Upper lobe of left lung (tissue), 4 donors: ENCODE measurements at regions not wholly inside any gene's neighbourhood (a gene's known extent, or its start where the extent isn't known, plus 50 kb on each side); places are given as distances from the start of the nearest gene placed in this dataset.

Experiments
- CTCF ChIP-seq, 6 experiments: fragments of 450-650 bp in 4 of 6; fragments of 200-600 bp in 2 of 6; sonication (generic) in 2 of 6; IDR thresholded peaks; one replicate each; pipeline ENCODE4 v1.5.1; 2016 to 2019; ENCODE audit warnings: antibody characterized with exemption in 6 of 6
- POLR2A ChIP-seq, 4 donors: fragments of 450-650 bp; IDR thresholded peaks; one replicate each; pipeline ENCODE4 v1.5.1; 2016 to 2017; ENCODE audit warnings: antibody characterized with exemption in 4 of 4, mild to moderate bottlenecking in 2 of 4

GRCh38 chr4:53748328-53748772 lies 157.1 kb upstream of the LNX1 start:
- TF ChIP-seq CTCF (IDR thresholded peaks at IDR 0.05) (no peak), POLR2A (IDR thresholded peaks at IDR 0.05) (no peak)
